ENCODE measurements at regions not wholly inside any gene's neighbourhood (a gene's known extent, or its start where the extent isn't known, plus 50 kb on each side); places are given as distances from the start of the nearest gene placed in this dataset.

DNA sequence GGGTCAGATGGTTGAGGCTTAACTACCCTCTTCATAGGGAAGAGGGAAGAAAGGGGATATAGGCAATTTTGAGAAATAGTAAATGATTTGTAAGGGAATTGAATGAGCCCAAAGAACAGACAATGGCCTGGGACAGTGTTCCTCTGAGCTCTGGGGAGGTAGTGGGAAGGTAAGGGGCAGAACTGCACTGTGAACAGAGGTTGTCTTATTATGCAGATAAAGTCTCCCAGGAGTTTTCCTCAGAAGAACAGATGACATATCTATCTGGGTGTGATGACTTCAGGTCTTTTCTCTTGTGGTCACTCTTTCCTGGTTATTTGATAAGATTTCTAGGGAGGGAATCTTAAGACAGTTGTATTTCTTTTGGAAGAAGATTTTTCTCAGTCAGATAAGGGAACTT is 296.1 kb downstream of the ZEB1 start:
- Histone ChIP-seq H3K9me3 (no peaks in the 10 kb centered on the region), H3K27me3 (no peaks in the 10 kb centered on the region), H3K36me3 (no peaks in the 10 kb centered on the region), H3K27ac (no peak overlapping the region), H3K4me3 (no peak overlapping the region), H3K4me1 (peaks cover 0 to 23% (median 18%) of the 10 kb centered on the region in 4 donors)
- DNase-seq = no peak
- TF ChIP-seq, protein P1, sequence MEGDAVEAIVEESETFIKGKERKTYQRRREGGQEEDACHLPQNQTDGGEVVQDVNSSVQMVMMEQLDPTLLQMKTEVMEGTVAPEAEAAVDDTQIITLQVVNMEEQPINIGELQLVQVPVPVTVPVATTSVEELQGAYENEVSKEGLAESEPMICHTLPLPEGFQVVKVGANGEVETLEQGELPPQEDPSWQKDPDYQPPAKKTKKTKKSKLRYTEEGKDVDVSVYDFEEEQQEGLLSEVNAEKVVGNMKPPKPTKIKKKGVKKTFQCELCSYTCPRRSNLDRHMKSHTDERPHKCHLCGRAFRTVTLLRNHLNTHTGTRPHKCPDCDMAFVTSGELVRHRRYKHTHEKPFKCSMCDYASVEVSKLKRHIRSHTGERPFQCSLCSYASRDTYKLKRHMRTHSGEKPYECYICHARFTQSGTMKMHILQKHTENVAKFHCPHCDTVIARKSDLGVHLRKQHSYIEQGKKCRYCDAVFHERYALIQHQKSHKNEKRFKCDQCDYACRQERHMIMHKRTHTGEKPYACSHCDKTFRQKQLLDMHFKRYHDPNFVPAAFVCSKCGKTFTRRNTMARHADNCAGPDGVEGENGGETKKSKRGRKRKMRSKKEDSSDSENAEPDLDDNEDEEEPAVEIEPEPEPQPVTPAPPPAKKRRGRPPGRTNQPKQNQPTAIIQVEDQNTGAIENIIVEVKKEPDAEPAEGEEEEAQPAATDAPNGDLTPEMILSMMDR (IDR thresholded peaks at IDR 0.05) = no peak
- intact Hi-C loops (cut with DNase I; ENCODE audit: low total_unique reads) = no loop called here

DNA sequence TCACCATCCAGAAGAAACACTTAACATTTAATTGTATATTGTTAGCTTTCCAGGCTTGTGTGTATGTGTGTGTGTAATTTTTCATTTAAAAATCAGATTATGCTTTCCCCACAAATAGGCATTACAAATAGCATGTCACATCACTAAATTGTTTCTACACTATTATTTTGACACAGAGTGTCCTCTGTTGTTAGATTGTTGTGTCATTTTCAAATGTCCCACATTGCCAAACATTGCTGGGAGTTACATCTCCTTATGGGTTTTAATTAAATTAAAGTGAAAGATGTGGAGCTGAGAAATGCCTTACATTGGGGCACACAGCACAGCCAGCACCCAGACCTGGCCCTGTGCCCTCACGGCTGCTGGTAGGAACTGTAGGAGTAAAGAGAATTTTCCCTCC is 295.6 kb downstream of the ZEB1 start:
- no peak for DNase-seq
- Histone ChIP-seq H3K9me3 (no peaks in the 10 kb centered on the region), H3K36me3 (no peaks in the 10 kb centered on the region), H3K27ac (no peak overlapping the region), H3K4me1 (peaks cover 0 to 17% (median 15%) of the 10 kb centered on the region in 4 donors), H3K27me3 (no peaks in the 10 kb centered on the region), H3K4me3 (no peak overlapping the region)
- intact Hi-C loops (cut with DNase I; ENCODE audit: low total_unique reads) = no loop called here
- TF ChIP-seq, protein P1 (IDR thresholded peaks at IDR 0.05) = no peak

DNA sequence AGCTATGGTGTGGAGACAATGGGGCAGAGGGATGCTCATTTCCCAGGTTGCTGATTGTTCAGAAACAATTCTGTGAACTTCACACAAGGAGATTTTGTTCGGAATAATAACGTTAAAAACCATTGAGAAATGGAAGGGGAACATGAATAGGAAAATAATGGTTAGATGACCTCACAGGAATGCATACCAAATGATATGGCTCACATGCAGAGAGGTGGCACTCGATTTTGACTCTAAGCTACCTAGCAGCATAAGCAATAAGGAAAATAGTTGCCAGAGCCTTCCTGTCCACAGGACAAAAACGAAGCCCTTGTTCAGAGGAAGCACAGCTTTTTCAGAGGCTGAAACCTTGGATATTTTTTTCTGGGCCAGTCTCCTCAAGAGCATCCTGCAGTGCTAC is 293.1 kb downstream of the ZEB1 start:
- Histone ChIP-seq H3K36me3 (no peaks in the 10 kb centered on the region), H3K9me3 (no peaks in the 10 kb centered on the region), H3K4me3 (no peak overlapping the region), H3K27me3 (no peaks in the 10 kb centered on the region), H3K4me1 (no peaks in the 10 kb centered on the region), H3K27ac (no peak overlapping the region)
- no peak for DNase-seq
- intact Hi-C loops (cut with DNase I; ENCODE audit: low total_unique reads) = no loop called here
- TF ChIP-seq, protein P1 (IDR thresholded peaks at IDR 0.05) = no peak

DNA sequence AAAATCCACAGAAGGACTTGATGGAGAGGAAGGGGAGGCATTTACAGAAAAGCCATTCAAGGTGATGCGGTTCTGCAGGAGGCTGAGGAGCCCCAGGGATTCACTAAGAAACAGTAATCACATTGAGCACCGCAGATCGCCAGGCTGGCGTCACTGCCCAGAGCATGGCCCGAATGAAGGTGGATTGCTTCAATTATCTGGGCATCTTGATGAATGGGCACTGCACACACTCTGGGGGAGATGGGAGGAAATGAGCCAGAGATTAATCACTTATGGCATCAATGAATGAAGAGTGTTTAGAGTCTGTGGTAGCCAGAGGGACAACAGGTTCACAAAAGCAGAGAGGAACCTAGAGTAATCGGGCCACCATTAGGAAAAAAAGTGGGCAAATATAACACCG is 292.1 kb downstream of the ZEB1 start:
- intact Hi-C loops (cut with DNase I; ENCODE audit: low total_unique reads) = no loop called here
- DNase-seq = no peak
- Histone ChIP-seq H3K36me3 (no peaks in the 10 kb centered on the region), H3K27ac (no peak overlapping the region), H3K4me3 (no peak overlapping the region), H3K9me3 (no peaks in the 10 kb centered on the region), H3K4me1 (no peaks in the 10 kb centered on the region), H3K27me3 (no peaks in the 10 kb centered on the region)
- TF ChIP-seq, protein P1 (IDR thresholded peaks at IDR 0.05) = no peak

DNA sequence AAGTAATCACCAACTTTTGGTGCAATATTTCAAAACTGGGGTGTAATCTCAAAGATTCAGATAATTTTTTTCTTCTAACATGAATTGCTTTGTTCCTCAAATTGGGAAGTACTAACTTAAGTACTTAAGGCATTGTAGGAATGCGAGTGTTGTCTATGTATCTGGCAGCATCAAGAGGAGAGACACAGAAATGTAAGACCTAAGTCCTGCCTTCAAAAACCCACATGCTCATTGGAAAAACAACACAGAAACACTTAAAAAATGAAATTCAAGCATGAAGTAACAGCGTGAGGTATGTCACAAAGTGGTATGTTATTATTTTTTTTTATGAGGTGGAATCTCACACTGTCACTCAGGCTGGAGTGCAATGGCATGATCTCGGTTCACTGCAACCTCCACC is 288.5 kb downstream of the ZEB1 start:
- DNase-seq = no peak
- no peak overlapping the region for H3K27ac ChIP-seq
- no peaks in the 10 kb centered on the region for H3K36me3 ChIP-seq
- TF ChIP-seq, protein P1 (IDR thresholded peaks at IDR 0.05) = no peak
- intact Hi-C loops (cut with DNase I; ENCODE audit: low total_unique reads) = loop anchor here (10.0 kb wide), 1 partner anchor 293 kb away; the partner anchor contains the start of gene ZEB1
- H3K4me1 ChIP-seq = peaks cover 0 to 10% (median 3%) of the 10 kb centered on the region in 4 donors
- H3K4me3 ChIP-seq = no peak overlapping the region
- no peaks in the 10 kb centered on the region for H3K27me3 ChIP-seq
- H3K9me3 ChIP-seq = no peaks in the 10 kb centered on the region

DNA sequence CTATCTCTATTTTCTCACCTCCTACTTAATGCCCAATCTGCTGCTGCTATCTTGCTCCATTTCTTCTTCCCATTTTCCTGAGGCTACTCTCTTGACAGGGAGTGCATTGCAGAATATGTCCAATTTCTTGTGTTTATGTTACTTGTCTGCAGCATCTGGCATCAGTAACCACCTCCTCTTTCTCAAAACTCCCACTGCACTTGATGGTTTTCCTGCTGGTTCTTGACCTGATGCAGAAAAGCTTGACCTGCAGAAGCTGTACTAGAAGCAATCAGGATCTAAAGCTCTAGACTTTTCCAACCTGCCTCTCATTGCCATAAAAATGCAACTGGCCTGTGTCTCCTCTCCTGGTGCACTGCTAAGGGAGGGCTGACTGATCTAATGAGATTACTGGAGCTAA is 287.8 kb downstream of the ZEB1 start:
- intact Hi-C loops (cut with DNase I; ENCODE audit: low total_unique reads) = loop anchor here (10.0 kb wide), 1 partner anchor 292 kb away; the partner anchor contains the start of gene ZEB1
- no peak overlapping the region for H3K27ac ChIP-seq
- H3K9me3 ChIP-seq = no peaks in the 10 kb centered on the region
- no peaks in the 10 kb centered on the region for H3K36me3 ChIP-seq
- H3K4me1 ChIP-seq = peaks cover 0 to 11% (median 5%) of the 10 kb centered on the region in 4 donors
- no peak for DNase-seq
- TF ChIP-seq, protein P1 (IDR thresholded peaks at IDR 0.05) = no peak
- no peak overlapping the region for H3K4me3 ChIP-seq
- no peaks in the 10 kb centered on the region for H3K27me3 ChIP-seq

Measured in tibial artery (tissue), 4 donors.